ENCODE measurements at regions not wholly inside any gene's neighbourhood (a gene's known extent, or its start where the extent isn't known, plus 50 kb on each side); places are given as distances from the start of the nearest gene placed in this dataset.

GRCh38 chr5:81802020-81802419 lies 51.1 kb upstream of the SSBP2 start:
- TF ChIP-seq, protein P1, sequence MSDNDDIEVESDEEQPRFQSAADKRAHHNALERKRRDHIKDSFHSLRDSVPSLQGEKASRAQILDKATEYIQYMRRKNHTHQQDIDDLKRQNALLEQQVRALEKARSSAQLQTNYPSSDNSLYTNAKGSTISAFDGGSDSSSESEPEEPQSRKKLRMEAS (IDR thresholded peaks at IDR 0.05): no peak
- TF ChIP-seq CTCF (IDR thresholded peaks at IDR 0.05; ENCODE audit: low read depth, low read length, missing input control): no peak
- TF ChIP-seq GABPA (IDR thresholded peaks at IDR 0.05 in 1 of 2, conservative IDR thresholded peaks at IDR 0.05 in 1 of 2): no peak
